Spleen (tissue), 7 donors: ENCODE measurements at regions not wholly inside any gene's neighbourhood (a gene's known extent, or its start where the extent isn't known, plus 50 kb on each side); places are given as distances from the start of the nearest gene placed in this dataset.

ENCODE experiments used
- CTCF ChIP-seq, 11 experiments: fragments of 200-600 bp in 7 of 11; fragments of 450-650 bp in 4 of 11; sonication (generic) in 4 of 11; IDR thresholded peaks in 8 of 11; conservative IDR thresholded peaks in 3 of 11; 1 replicate in 7 of 11; 2 replicates in 4 of 11; pipeline versions ENCODE4 v1.4.0 to v1.8.0; 2016 to 2021; ENCODE audit warnings: antibody characterized with exemption in 11 of 11, inconsistent platforms in 4 of 11, mild to moderate bottlenecking in 1 of 11
- POLR2A ChIP-seq, 3 donors: fragments of 450-650 bp; IDR thresholded peaks; one replicate each; pipeline ENCODE4 v1.5.1; 2017; ENCODE audit warnings: antibody characterized with exemption in 3 of 3, mild to moderate bottlenecking in 1 of 3
- POLR2AphosphoS5 ChIP-seq, 3 donors: sonication (generic); formaldehyde crosslinking; IDR thresholded peaks; one replicate each; pipeline ENCODE4 v1.5.1; 2017; ENCODE audit warnings: antibody characterized with exemption in 3 of 3
- donor health status: DM: no; HTN: no; CAD: no; lungs with moderate emphysema.
- donor health status: DM: no; HTN: no; CAD: no.
- donor health status: DM: no; HTN: no; CAD: no.

DNA sequence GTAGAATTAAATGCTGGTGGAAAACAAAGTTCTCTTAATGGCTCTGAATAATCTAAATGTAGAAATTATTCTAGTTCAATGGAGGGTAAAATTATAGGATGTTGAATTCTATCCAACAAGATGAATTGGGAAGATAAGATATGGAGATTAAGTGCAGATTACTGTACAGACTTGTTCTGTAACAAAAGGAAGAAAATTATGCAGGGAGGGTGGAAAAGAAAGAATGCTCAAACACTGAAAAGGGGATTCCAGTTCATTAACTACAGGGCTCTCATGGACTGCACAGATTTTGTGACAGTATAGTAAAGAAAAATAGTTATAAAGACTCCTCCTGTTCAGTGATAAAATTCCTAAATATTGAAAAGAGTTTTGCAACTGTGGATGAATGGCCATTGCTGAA lies 1794.0 kb upstream of the PCDH7 start:
- TF ChIP-seq POLR2AphosphoS5 (IDR thresholded peaks at IDR 0.05) = no peak
- TF ChIP-seq CTCF (IDR thresholded peaks at IDR 0.05 in 8 of 11, conservative IDR thresholded peaks at IDR 0.05 in 3 of 11) = no peak
- no peak for TF ChIP-seq POLR2A (IDR thresholded peaks at IDR 0.05)
